OCI-LY3 (cell line): ENCODE measurements at regions not wholly inside any gene's neighbourhood (a gene's known extent, or its start where the extent isn't known, plus 50 kb on each side); places are given as distances from the start of the nearest gene placed in this dataset.

ENCODE experiments used
- H2AFZ ChIP-seq: fragments of 200-600, 300-600 bp; shearing (Covaris generic); 2 replicates; pipeline ENCODE4 v1.6.0; 2014; ENCODE audit warnings: antibody characterized with exemption, low read depth, low read length
- H3K27ac ChIP-seq: fragments of 200-600, 300-600 bp; sonication (generic); 2 replicates; pipeline ENCODE4 v1.5.1; 2014; ENCODE audit warnings: mild to moderate bottlenecking, low read length, moderate library complexity, mixed read lengths
- H3K27me3 ChIP-seq: fragments of 200-600, 300-600 bp; sonication (generic); 2 replicates; pipeline ENCODE4 v1.6.1; 2014; ENCODE audit warnings: low read depth, low read length, mixed read lengths
- H3K36me3 ChIP-seq: fragments of 200-600, 300-600 bp; sonication (generic); replicated peaks from 2 replicates; pipeline ENCODE3; 2014; ENCODE audit warnings: low read depth, low read length, mixed read lengths
- H3K4me1 ChIP-seq: fragments of 300-600, 200-600 bp; sonication (generic); 2 replicates; pipeline ENCODE4 v1.6.1; 2014; ENCODE audit warnings: low read length, mixed read lengths
- H3K4me2 ChIP-seq: fragments of 200-600, 300-600 bp; sonication (generic); 2 replicates; pipeline ENCODE4 v1.6.1; 2014; ENCODE audit warnings: low read length, mixed read lengths
- H3K4me3 ChIP-seq: fragments of 300-600, 200-600 bp; sonication (generic); 2 replicates; pipeline ENCODE4 v1.5.1; 2014; ENCODE audit warnings: antibody characterized with exemption, mild to moderate bottlenecking, low read length, moderate library complexity
- H3K79me2 ChIP-seq: fragments of 300-600, 200-600 bp; shearing (Covaris generic); 2 replicates; pipeline ENCODE4 v1.6.1; 2014; ENCODE audit warnings: mild to moderate bottlenecking, low read length, mixed read lengths
- H3K9ac ChIP-seq: fragments of 300-600, 200-600 bp; shearing (Covaris generic); 2 replicates; pipeline ENCODE4 v1.6.0; 2014; ENCODE audit warnings: mild to moderate bottlenecking, low read length, moderate library complexity
- H3K9me3 ChIP-seq: fragments of 200-600, 300-600 bp; shearing (Covaris generic); 2 replicates; pipeline ENCODE4 v1.6.1; 2014; ENCODE audit warnings: low read length, mixed read lengths; ENCODE audit not compliant: insufficient read depth
- H4K20me1 ChIP-seq: fragments of 200-600, 300-600 bp; sonication (generic); 2 replicates; pipeline ENCODE4 v1.6.1; 2016; ENCODE audit warnings: low read length, mixed read lengths; ENCODE audit not compliant: insufficient read depth
- EZH2phosphoT487 ChIP-seq: fragments of 200-600 bp; shearing (Covaris generic); IDR thresholded peaks from 2 replicates; pipeline ENCODE4 v1.6.1; 2018; ENCODE audit warnings: antibody characterized with exemption, mixed run types, low read depth
- TF ChIP-seq, protein P1 (sequence below): fragments of 200-600, 300-600 bp; sonication (generic); IDR thresholded peaks from 2 replicates; pipeline ENCODE4 v1.5.1; 2014; ENCODE audit warnings: antibody characterized with exemption, low read length, low read depth

DNA sequence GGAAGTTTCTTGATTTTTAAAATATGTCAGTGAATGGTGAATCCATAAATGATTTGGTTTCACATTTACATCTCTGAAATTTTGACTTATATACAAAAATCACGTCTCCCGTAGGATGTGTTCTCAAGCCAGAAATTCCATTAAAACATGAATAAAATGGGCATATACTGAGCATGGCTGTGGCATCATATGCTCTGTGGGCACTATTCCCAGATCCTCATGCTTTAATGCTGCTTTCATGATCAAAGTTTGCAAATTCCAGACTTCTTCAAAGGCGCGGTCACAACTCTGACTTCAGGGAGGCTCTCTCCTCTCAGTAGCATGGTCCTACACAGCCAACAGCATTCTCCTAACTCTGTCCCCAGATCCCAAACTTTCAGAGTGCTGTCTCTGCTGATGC lies 723.2 kb downstream of the TAF11L14 start:
- Histone ChIP-seq H4K20me1 (no peaks in the 10 kb centered on the region), H3K4me1 (no peaks in the 10 kb centered on the region), H3K79me2 (no peaks in the 10 kb centered on the region), H3K9me3 (no peaks in the 10 kb centered on the region), H3K27me3 (no peaks in the 10 kb centered on the region), H3K9ac (no peak overlapping the region), H3K27ac (no peak overlapping the region), H2AFZ (no peak overlapping the region), H3K4me2 (no peak overlapping the region), H3K36me3 (no peaks in the 10 kb centered on the region), H3K4me3 (no peak overlapping the region)
- TF ChIP-seq EZH2phosphoT487: no peak
- TF ChIP-seq, protein P1, sequence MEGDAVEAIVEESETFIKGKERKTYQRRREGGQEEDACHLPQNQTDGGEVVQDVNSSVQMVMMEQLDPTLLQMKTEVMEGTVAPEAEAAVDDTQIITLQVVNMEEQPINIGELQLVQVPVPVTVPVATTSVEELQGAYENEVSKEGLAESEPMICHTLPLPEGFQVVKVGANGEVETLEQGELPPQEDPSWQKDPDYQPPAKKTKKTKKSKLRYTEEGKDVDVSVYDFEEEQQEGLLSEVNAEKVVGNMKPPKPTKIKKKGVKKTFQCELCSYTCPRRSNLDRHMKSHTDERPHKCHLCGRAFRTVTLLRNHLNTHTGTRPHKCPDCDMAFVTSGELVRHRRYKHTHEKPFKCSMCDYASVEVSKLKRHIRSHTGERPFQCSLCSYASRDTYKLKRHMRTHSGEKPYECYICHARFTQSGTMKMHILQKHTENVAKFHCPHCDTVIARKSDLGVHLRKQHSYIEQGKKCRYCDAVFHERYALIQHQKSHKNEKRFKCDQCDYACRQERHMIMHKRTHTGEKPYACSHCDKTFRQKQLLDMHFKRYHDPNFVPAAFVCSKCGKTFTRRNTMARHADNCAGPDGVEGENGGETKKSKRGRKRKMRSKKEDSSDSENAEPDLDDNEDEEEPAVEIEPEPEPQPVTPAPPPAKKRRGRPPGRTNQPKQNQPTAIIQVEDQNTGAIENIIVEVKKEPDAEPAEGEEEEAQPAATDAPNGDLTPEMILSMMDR: no peak

DNA sequence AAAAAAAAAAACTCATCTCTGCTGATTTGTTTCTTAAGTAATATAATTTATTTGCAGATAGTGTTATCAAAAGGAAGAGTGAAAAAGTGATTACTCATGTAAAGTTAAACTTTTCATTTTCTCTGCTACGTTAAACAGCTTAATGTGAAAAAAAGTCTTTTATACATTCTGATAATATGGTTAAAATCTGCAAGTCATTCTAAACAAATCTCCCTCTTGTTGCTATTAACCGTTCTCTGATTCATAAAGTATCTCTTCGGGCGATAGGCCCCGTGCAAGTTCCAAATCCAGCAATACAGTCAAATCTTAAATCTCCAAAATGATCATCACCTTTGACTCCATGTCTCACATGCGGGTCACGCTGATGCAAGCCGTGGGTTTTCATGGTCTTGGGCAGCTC lies 732.0 kb downstream of the TAF11L14 start:
- no peaks in the 10 kb centered on the region for H3K27me3 ChIP-seq
- TF ChIP-seq, protein P1: no peak
- no peak for TF ChIP-seq EZH2phosphoT487
- no peak overlapping the region for H3K4me3 ChIP-seq
- H2AFZ ChIP-seq: no peak overlapping the region
- H3K9me3 ChIP-seq: no peaks in the 10 kb centered on the region
- H3K4me2 ChIP-seq: no peak overlapping the region
- H3K79me2 ChIP-seq: no peaks in the 10 kb centered on the region
- no peaks in the 10 kb centered on the region for H3K36me3 ChIP-seq
- H3K27ac ChIP-seq: no peak overlapping the region
- no peaks in the 10 kb centered on the region for H4K20me1 ChIP-seq
- no peak overlapping the region for H3K9ac ChIP-seq
- H3K4me1 ChIP-seq: no peaks in the 10 kb centered on the region

DNA sequence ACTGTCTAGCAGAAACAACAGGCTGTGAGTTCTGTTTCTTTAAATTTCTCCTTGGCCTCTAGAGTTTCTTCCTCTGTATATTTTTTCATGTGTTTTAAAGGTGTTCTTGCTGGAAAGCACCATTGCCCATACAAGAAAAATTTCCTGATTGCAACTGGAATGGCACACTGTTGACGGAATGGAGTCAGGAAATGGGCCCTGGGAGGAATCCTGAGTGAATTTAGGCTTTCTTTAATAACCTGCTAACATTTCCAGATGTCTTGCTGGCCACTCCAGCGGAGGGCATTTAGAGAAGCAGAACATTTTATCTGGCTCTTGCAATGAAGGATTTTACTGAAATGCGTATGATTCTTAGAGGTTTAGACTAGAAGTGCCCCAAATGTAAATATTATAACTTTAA lies 736.3 kb downstream of the TAF11L14 start:
- Histone ChIP-seq H4K20me1 (no peaks in the 10 kb centered on the region), H3K4me1 (no peaks in the 10 kb centered on the region), H3K36me3 (no peaks in the 10 kb centered on the region), H3K79me2 (no peaks in the 10 kb centered on the region), H3K4me3 (no peak overlapping the region), H2AFZ (no peak overlapping the region), H3K27me3 (no peaks in the 10 kb centered on the region), H3K9ac (no peak overlapping the region), H3K27ac (no peak overlapping the region), H3K4me2 (no peak overlapping the region), H3K9me3 (no peaks in the 10 kb centered on the region)
- TF ChIP-seq, protein P1: no peak
- TF ChIP-seq EZH2phosphoT487: no peak

DNA sequence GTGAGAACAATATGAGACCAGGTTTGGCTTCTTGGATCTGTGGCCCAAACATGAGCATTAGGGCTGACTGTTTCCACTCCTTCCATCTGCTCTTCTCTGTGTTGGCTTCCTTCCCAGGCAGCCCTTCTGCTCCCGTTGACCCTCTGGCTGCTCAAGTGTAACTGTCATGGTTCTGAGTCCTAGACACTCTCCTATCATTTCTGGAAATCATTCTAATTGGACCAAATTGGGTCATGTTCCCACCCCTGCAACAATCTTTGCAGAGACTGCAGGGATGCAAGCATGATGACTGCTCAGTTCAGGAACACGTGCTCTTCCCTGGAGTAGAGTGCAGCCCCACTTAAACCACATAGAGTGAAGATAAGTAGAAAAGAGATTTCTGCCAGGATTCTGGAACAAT lies 741.4 kb downstream of the TAF11L14 start:
- no peaks in the 10 kb centered on the region for H3K9me3 ChIP-seq
- no peak overlapping the region for H3K4me2 ChIP-seq
- no peak overlapping the region for H2AFZ ChIP-seq
- H4K20me1 ChIP-seq: no peaks in the 10 kb centered on the region
- no peak overlapping the region for H3K27ac ChIP-seq
- H3K9ac ChIP-seq: no peak overlapping the region
- H3K27me3 ChIP-seq: no peaks in the 10 kb centered on the region
- H3K4me1 ChIP-seq: no peaks in the 10 kb centered on the region
- no peaks in the 10 kb centered on the region for H3K36me3 ChIP-seq
- no peaks in the 10 kb centered on the region for H3K79me2 ChIP-seq
- H3K4me3 ChIP-seq: no peak overlapping the region
- TF ChIP-seq, protein P1: no peak
- no peak for TF ChIP-seq EZH2phosphoT487
